ENCODE measurements at regions not wholly inside any gene's neighbourhood (a gene's known extent, or its start where the extent isn't known, plus 50 kb on each side); places are given as distances from the start of the nearest gene placed in this dataset.

- TF ChIP-seq MAFK (IDR thresholded peaks at IDR 0.05; ENCODE audit: low read depth, low read length), result no peak
- TF ChIP-seq POLR2A (IDR thresholded peaks at IDR 0.05; ENCODE audit: low read depth, low read length), result no peak
- no peak for TF ChIP-seq CTCF (conservative IDR thresholded peaks at IDR 0.05; ENCODE audit: low read depth, low read length)
- no peak for TF ChIP-seq RCOR1 (IDR thresholded peaks at IDR 0.05; ENCODE audit: insufficient replicate concordance, low read length)
- no peak for TF ChIP-seq SMC3 (IDR thresholded peaks at IDR 0.05; ENCODE audit: low read depth, low read length)
- TF ChIP-seq MXI1 (IDR thresholded peaks at IDR 0.05; ENCODE audit: borderline replicate concordance, low read depth, low read length), result no peak
- TF ChIP-seq RAD21 (IDR thresholded peaks at IDR 0.05; ENCODE audit: low read length), result no peak
- TF ChIP-seq FOS (IDR thresholded peaks at IDR 0.05; ENCODE audit: low read depth, low read length), result no peak
- no peak for TF ChIP-seq MAZ (IDR thresholded peaks at IDR 0.05; ENCODE audit: borderline replicate concordance, low read depth, low read length)
- TF ChIP-seq RFX5 (IDR thresholded peaks at IDR 0.05; ENCODE audit: low read depth, low read length), result no peak
- no peak for TF ChIP-seq BHLHE40 (IDR thresholded peaks at IDR 0.05; ENCODE audit: low read depth, low read length)
- no peak for TF ChIP-seq USF2 (IDR thresholded peaks at IDR 0.05; ENCODE audit: low read depth, low read length)
Measured at GRCh38 chr3:63762934-63763550, 56.1 kb upstream of the C3orf49 start.

Data from IMR-90 (cell line).